ENCODE measurements at regions not wholly inside any gene's neighbourhood (a gene's known extent, or its start where the extent isn't known, plus 50 kb on each side); places are given as distances from the start of the nearest gene placed in this dataset.

- no peak for DNase-seq (ENCODE audit: low read depth in 1 of 2, low spot score in 1 of 2)
- H3K27ac ChIP-seq (replicated peaks): no peak overlapping the region
- H3K4me3 ChIP-seq (replicated peaks; ENCODE audit: insufficient read depth, low read length): no peak overlapping the region
- H3K27me3 ChIP-seq (ENCODE audit: insufficient read depth, poor library complexity, severe bottlenecking): no peaks in the 10 kb centered on the region
- TF ChIP-seq REST (IDR thresholded peaks at IDR 0.05; ENCODE audit: insufficient replicate concordance, low read depth): no peak
- TF ChIP-seq GABPA (IDR thresholded peaks at IDR 0.05; ENCODE audit: low read depth): no peak
- no peak for TF ChIP-seq POLR2AphosphoS5 (IDR thresholded peaks at IDR 0.05; ENCODE audit: low read depth)
- TF ChIP-seq, protein P1, sequence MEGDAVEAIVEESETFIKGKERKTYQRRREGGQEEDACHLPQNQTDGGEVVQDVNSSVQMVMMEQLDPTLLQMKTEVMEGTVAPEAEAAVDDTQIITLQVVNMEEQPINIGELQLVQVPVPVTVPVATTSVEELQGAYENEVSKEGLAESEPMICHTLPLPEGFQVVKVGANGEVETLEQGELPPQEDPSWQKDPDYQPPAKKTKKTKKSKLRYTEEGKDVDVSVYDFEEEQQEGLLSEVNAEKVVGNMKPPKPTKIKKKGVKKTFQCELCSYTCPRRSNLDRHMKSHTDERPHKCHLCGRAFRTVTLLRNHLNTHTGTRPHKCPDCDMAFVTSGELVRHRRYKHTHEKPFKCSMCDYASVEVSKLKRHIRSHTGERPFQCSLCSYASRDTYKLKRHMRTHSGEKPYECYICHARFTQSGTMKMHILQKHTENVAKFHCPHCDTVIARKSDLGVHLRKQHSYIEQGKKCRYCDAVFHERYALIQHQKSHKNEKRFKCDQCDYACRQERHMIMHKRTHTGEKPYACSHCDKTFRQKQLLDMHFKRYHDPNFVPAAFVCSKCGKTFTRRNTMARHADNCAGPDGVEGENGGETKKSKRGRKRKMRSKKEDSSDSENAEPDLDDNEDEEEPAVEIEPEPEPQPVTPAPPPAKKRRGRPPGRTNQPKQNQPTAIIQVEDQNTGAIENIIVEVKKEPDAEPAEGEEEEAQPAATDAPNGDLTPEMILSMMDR (IDR thresholded peaks at IDR 0.05; ENCODE audit: insufficient read depth, low read length): no peak
- no peak for TF ChIP-seq SPI1 (IDR thresholded peaks at IDR 0.05; ENCODE audit: borderline replicate concordance, low read depth)
Measured at GRCh38 chr5:6302075-6302474, 76.3 kb downstream of the MED10 start.

- Histone ChIP-seq H3K27ac (replicated peaks) (no peak overlapping the region), H3K27me3 (ENCODE audit: insufficient read depth, poor library complexity, severe bottlenecking) (no peaks in the 10 kb centered on the region), H3K4me3 (replicated peaks; ENCODE audit: insufficient read depth, low read length) (no peak overlapping the region)
- DNase-seq (ENCODE audit: low read depth in 1 of 2, low spot score in 1 of 2): no peak
- TF ChIP-seq GABPA (IDR thresholded peaks at IDR 0.05; ENCODE audit: low read depth): no peak
- no peak for TF ChIP-seq POLR2AphosphoS5 (IDR thresholded peaks at IDR 0.05; ENCODE audit: low read depth)
- TF ChIP-seq, protein P1 (IDR thresholded peaks at IDR 0.05; ENCODE audit: insufficient read depth, low read length): no peak
- no peak for TF ChIP-seq SPI1 (IDR thresholded peaks at IDR 0.05; ENCODE audit: borderline replicate concordance, low read depth)
- TF ChIP-seq REST (IDR thresholded peaks at IDR 0.05; ENCODE audit: insufficient replicate concordance, low read depth): no peak
Measured at GRCh38 chr5:6296524-6296923, 81.8 kb downstream of the MED10 start.

- H3K4me3 ChIP-seq (replicated peaks; ENCODE audit: insufficient read depth, low read length): no peak overlapping the region
- peaks cover 2% of the 10 kb centered on the region for H3K27me3 ChIP-seq (ENCODE audit: insufficient read depth, poor library complexity, severe bottlenecking)
- DNase-seq (ENCODE audit: low read depth in 1 of 2, low spot score in 1 of 2): no peak
- H3K27ac ChIP-seq (replicated peaks): no peak overlapping the region
- TF ChIP-seq, protein P1 (IDR thresholded peaks at IDR 0.05; ENCODE audit: insufficient read depth, low read length): no peak
- TF ChIP-seq SPI1 (IDR thresholded peaks at IDR 0.05; ENCODE audit: borderline replicate concordance, low read depth) (no peak), POLR2AphosphoS5 (IDR thresholded peaks at IDR 0.05; ENCODE audit: low read depth) (no peak), REST (IDR thresholded peaks at IDR 0.05; ENCODE audit: insufficient replicate concordance, low read depth) (no peak), GABPA (IDR thresholded peaks at IDR 0.05; ENCODE audit: low read depth) (no peak)
Measured at GRCh38 chr5:6291961-6292360, 86.4 kb downstream of the MED10 start.

All from HL-60 (cell line).